Activated naive CD4-positive, alpha-beta T cell treated with anti-CD3 and anti-CD28 coated beads, Interleukin-2, amount 10 ng/mL, durations not matched to agents 7 days and 5 days (primary cell): ENCODE measurements at regions not wholly inside any gene's neighbourhood (a gene's known extent, or its start where the extent isn't known, plus 50 kb on each side); places are given as distances from the start of the nearest gene placed in this dataset.

Source experiments
- CTCF ChIA-PET: fragments of 350-600 bp; sonication (Branson Sonifier 250); formaldehyde crosslinking; loops from one replicate; lab custom pipeline; 2021; ENCODE audit warnings: antibody characterized with exemption; lab: Charles Lee
- DNase-seq: peaks from one replicate; pipeline ENCODE4 v3.0.0-alpha.2; 2020
- H3K27ac Mint-ChIP-seq: one replicate; pipeline ENCODE4 v1.8.0; 2021; ENCODE audit warnings: mild to moderate bottlenecking, moderate library complexity, mixed read lengths
- H3K27me3 Mint-ChIP-seq: one replicate; pipeline ENCODE4 v1.8.0; 2021; ENCODE audit warnings: mild to moderate bottlenecking, mixed read lengths
- H3K36me3 Mint-ChIP-seq: one replicate; pipeline ENCODE4 v1.8.0; 2021; ENCODE audit warnings: mixed read lengths
- H3K4me1 Mint-ChIP-seq: one replicate; pipeline ENCODE4 v1.8.0; 2021; ENCODE audit warnings: mixed read lengths
- H3K4me3 Mint-ChIP-seq: one replicate; pipeline ENCODE4 v1.8.0; 2021; ENCODE audit warnings: mild to moderate bottlenecking, moderate library complexity, mixed read lengths
- H3K9me3 Mint-ChIP-seq: one replicate; pipeline ENCODE4 v1.8.0; 2021; ENCODE audit warnings: mixed read lengths

GRCh38 chr18:67583621-67584020 lies 67.1 kb upstream of the DSEL start:
- Mint-ChIP-seq H3K27ac (no peak overlapping the region), H3K36me3 (no peaks in the 10 kb centered on the region), H3K9me3 (no peaks in the 10 kb centered on the region), H3K4me3 (no peak overlapping the region), H3K27me3 (no peaks in the 10 kb centered on the region), H3K4me1 (no peaks in the 10 kb centered on the region)
- no peak for DNase-seq
- CTCF ChIA-PET = no interaction called here

- no peaks in the 10 kb centered on the region for H3K27me3 Mint-ChIP-seq
- CTCF ChIA-PET = no interaction called here
- no peak for DNase-seq
- no peaks in the 10 kb centered on the region for H3K36me3 Mint-ChIP-seq
- no peaks in the 10 kb centered on the region for H3K9me3 Mint-ChIP-seq
- no peak overlapping the region for H3K27ac Mint-ChIP-seq
- H3K4me3 Mint-ChIP-seq = no peak overlapping the region
- no peaks in the 10 kb centered on the region for H3K4me1 Mint-ChIP-seq
These were observed 66.0 kb upstream of the DSEL start for GRCh38 chr18:67582488-67582887.

- no peaks in the 10 kb centered on the region for H3K36me3 Mint-ChIP-seq
- no peaks in the 10 kb centered on the region for H3K4me1 Mint-ChIP-seq
- H3K4me3 Mint-ChIP-seq = no peak overlapping the region
- no peaks in the 10 kb centered on the region for H3K9me3 Mint-ChIP-seq
- DNase-seq = no peak
- H3K27me3 Mint-ChIP-seq = peaks cover 4% of the 10 kb centered on the region
- CTCF ChIA-PET = no interaction called here
- H3K27ac Mint-ChIP-seq = no peak overlapping the region
These were observed 64.7 kb upstream of the DSEL start for GRCh38 chr18:67581178-67581577.

- H3K4me1 Mint-ChIP-seq = no peaks in the 10 kb centered on the region
- CTCF ChIA-PET = no interaction called here
- peaks cover 4% of the 10 kb centered on the region for H3K27me3 Mint-ChIP-seq
- no peak overlapping the region for H3K4me3 Mint-ChIP-seq
- H3K9me3 Mint-ChIP-seq = no peaks in the 10 kb centered on the region
- no peak for DNase-seq
- no peaks in the 10 kb centered on the region for H3K36me3 Mint-ChIP-seq
- H3K27ac Mint-ChIP-seq = no peak overlapping the region
These were observed 60.9 kb upstream of the DSEL start for GRCh38 chr18:67577386-67577785.

GRCh38 chr18:67574749-67575148 lies 58.2 kb upstream of the DSEL start:
- no peak for DNase-seq
- no peaks in the 10 kb centered on the region for H3K36me3 Mint-ChIP-seq
- H3K9me3 Mint-ChIP-seq = no peaks in the 10 kb centered on the region
- no peak overlapping the region for H3K27ac Mint-ChIP-seq
- no peaks in the 10 kb centered on the region for H3K4me1 Mint-ChIP-seq
- peaks cover 4% of the 10 kb centered on the region for H3K27me3 Mint-ChIP-seq
- CTCF ChIA-PET = no interaction called here
- no peak overlapping the region for H3K4me3 Mint-ChIP-seq

GRCh38 chr18:67568166-67568565 lies 51.6 kb upstream of the DSEL start:
- H3K9me3 Mint-ChIP-seq = no peaks in the 10 kb centered on the region
- no peak overlapping the region for H3K27ac Mint-ChIP-seq
- no peak overlapping the region for H3K4me3 Mint-ChIP-seq
- no peaks in the 10 kb centered on the region for H3K27me3 Mint-ChIP-seq
- no peak for DNase-seq
- no peaks in the 10 kb centered on the region for H3K36me3 Mint-ChIP-seq
- H3K4me1 Mint-ChIP-seq = no peaks in the 10 kb centered on the region
- CTCF ChIA-PET = no interaction called here
